ENCODE measurements at regions not wholly inside any gene's neighbourhood (a gene's known extent, or its start where the extent isn't known, plus 50 kb on each side); places are given as distances from the start of the nearest gene placed in this dataset.
"Not testable (repeated sequence)": the region's sequence is repeated elsewhere in the genome, so short reads cannot be mapped to it uniquely, and the experiment has no call there.

GRCh38 chr6:82470123-82470522, 106.5 kb downstream of the TPBG start:
- peaks cover 19% of the 10 kb centered on the region for H3K9me3 ChIP-seq (ENCODE audit: control insufficient read depth, low read length)
- H3K27ac ChIP-seq (ENCODE audit: low read depth, low read length, severe bottlenecking); H3K36me3 ChIP-seq (ENCODE audit: control insufficient read depth, insufficient read depth, low read length); H3K4me1 ChIP-seq (ENCODE audit: control insufficient read depth, insufficient read depth, low read length, poor library complexity, severe bottlenecking); H3K4me3 ChIP-seq (ENCODE audit: extremely low read depth, insufficient read depth, low read length, poor library complexity, severe bottlenecking): not testable (repeated sequence)
- WGBS, 2 experiments (ENCODE audit: insufficient coverage in 2 of 2), result 88 to 94% methylated on average over 6 to 7 of the region's 8 CpGs

DNA sequence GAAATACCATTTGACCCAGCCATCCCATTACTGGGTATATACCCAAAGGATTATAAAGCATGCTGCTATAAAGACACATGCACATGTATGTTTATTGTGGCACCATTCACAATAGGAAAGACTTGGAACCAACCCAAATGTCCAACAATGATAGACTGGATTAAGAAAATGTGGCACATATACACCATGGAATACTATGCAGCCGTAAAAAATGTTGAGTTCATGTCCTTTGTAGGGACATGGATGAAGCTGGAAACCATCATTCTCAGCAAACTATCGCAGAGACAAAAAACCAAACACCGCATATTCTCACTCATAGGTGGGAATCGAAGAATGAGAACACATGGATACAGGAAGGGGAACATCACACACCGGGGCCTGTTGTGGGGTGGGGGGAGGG, 111.5 kb downstream of the TPBG start:
- H3K4me3 ChIP-seq (ENCODE audit: extremely low read depth, insufficient read depth, low read length, poor library complexity, severe bottlenecking); H3K4me1 ChIP-seq (ENCODE audit: control insufficient read depth, insufficient read depth, low read length, poor library complexity, severe bottlenecking); H3K9me3 ChIP-seq (ENCODE audit: control insufficient read depth, low read length); H3K36me3 ChIP-seq (ENCODE audit: control insufficient read depth, insufficient read depth, low read length); H3K27ac ChIP-seq (ENCODE audit: low read depth, low read length, severe bottlenecking): not testable (repeated sequence)
- WGBS, 2 experiments (ENCODE audit: insufficient coverage in 2 of 2), result no CpG with 5 or more reads among the region's 5 CpGs

DNA sequence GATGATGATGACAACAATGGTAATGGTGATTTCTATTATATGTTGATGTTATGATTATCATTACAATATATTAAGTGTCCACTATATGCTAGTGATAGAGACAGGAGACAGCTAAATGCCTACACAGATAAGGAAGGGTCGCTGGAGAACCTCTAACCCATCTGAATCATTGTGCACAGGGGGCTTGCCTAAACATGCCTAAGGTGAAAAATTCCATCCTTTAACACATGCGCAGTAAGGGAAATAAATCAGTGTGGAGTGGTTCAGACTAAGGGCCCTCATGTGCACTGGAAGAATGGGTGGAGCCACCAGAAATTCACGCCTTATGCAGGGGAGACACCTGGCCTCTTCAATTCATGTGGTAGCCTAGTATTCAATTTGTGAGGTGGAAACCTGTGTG, 120.4 kb downstream of the TPBG start:
- Histone ChIP-seq H3K9me3 (ENCODE audit: control insufficient read depth, low read length) (peaks cover 24% of the 10 kb centered on the region), H3K4me3 (ENCODE audit: extremely low read depth, insufficient read depth, low read length, poor library complexity, severe bottlenecking) (no peak overlapping the region), H3K4me1 (ENCODE audit: control insufficient read depth, insufficient read depth, low read length, poor library complexity, severe bottlenecking) (no peaks in the 10 kb centered on the region), H3K27ac (ENCODE audit: low read depth, low read length, severe bottlenecking) (no peak overlapping the region), H3K36me3 (ENCODE audit: control insufficient read depth, insufficient read depth, low read length) (no peaks in the 10 kb centered on the region)
- 83 to 90% methylated on average over 3 of the region's 3 CpGs for WGBS, 2 experiments (ENCODE audit: insufficient coverage in 2 of 2)

DNA sequence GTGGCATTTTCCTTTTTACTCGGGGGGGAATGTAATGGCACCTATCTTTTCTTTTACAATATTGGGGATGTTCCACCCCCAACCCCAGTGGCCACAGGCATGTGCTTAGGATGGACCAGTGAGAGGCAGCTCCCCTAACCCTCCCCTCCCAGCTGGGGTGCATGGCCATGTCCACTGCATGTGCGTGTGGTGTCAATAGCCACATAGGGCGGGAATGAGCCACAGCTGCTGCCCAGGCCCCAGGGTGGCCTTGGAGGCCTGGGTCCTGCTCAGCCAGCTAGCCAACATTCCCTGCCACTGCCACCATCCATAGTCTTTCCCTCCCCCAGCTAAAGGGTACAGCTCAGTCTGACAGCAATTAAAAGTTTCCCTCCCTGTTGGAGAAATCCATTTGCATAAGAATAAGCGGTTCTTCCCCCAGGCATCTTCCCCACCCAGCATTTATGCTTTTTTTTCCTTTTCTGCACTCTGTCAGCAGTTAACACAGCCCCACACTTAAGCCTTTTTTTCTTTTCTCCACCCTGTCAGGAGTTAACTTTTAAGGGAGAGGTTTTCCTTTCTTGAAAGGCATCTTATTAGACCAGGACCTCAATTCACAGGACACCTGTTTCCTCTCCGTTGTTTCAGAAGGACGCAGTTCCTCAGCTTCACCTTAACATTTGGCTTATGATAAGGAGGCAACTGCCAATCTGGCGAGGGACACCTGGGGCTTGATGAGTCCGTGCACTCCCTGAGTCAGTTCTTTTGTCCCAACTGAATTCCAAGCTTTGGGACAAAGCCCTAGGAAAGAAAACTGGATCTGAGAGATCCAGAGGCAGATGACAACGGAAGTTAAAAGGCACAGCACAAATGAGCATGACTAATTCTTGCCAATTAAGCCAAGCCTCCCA, 121.4 kb downstream of the TPBG start:
- WGBS, 2 experiments (ENCODE audit: insufficient coverage in 2 of 2), result 64 to 65% methylated on average over 6 to 7 of the region's 9 CpGs
- Histone ChIP-seq H3K9me3 (ENCODE audit: control insufficient read depth, low read length) (peaks cover 24% of the 10 kb centered on the region), H3K4me1 (ENCODE audit: control insufficient read depth, insufficient read depth, low read length, poor library complexity, severe bottlenecking) (no peaks in the 10 kb centered on the region), H3K27ac (ENCODE audit: low read depth, low read length, severe bottlenecking) (no peak overlapping the region), H3K36me3 (ENCODE audit: control insufficient read depth, insufficient read depth, low read length) (no peaks in the 10 kb centered on the region), H3K4me3 (ENCODE audit: extremely low read depth, insufficient read depth, low read length, poor library complexity, severe bottlenecking) (no peak overlapping the region)

DNA sequence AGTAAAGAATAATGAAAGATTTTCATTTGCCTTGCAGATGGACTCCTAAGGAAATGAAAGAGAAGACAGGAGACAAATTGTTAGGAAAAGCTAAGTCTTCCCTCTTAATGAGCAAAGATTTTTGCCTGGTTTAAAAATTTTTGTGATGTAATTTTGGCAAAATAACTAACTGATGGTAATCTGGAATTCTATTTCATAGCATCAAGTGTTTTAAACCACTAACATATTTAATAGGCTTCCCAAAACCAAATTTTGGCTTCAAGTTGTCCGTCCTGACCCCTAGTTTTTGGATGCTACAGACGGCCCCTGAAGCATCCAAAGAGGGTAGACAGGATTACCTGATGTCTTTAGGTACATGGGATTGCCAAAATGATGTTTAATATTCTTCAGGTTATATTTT, 124.3 kb downstream of the TPBG start:
- 80% methylated on average over 1 of the region's 2 CpGs; no CpG with 5 or more reads in 1 of the 2 experiments for WGBS, 2 experiments (ENCODE audit: insufficient coverage in 2 of 2)
- no peak overlapping the region for H3K27ac ChIP-seq (ENCODE audit: low read depth, low read length, severe bottlenecking)
- H3K4me1 ChIP-seq (ENCODE audit: control insufficient read depth, insufficient read depth, low read length, poor library complexity, severe bottlenecking), result no peaks in the 10 kb centered on the region
- H3K36me3 ChIP-seq (ENCODE audit: control insufficient read depth, insufficient read depth, low read length), result no peaks in the 10 kb centered on the region
- H3K9me3 ChIP-seq (ENCODE audit: control insufficient read depth, low read length), result peaks cover 29% of the 10 kb centered on the region
- no peak overlapping the region for H3K4me3 ChIP-seq (ENCODE audit: extremely low read depth, insufficient read depth, low read length, poor library complexity, severe bottlenecking)

DNA sequence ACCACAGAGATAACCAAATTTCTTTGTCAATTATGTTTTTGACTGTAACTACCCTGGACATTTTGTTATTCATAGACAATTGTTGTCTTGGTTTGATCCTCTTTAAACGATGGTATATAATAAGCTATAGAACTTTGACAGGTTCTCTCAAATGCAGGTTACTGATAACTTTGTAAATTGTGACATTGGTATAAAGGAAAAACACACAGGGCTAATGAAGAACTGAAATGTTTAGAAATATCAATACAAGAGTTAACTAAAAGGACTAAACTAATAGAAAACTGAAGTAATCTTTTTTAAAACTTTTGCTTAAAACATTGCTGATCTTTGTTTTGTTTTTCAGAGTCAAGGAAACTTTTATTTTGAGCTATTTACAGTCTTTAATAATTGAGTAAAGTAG, 124.8 kb downstream of the TPBG start:
- Histone ChIP-seq H3K36me3 (ENCODE audit: control insufficient read depth, insufficient read depth, low read length) (no peaks in the 10 kb centered on the region), H3K4me1 (ENCODE audit: control insufficient read depth, insufficient read depth, low read length, poor library complexity, severe bottlenecking) (no peaks in the 10 kb centered on the region), H3K27ac (ENCODE audit: low read depth, low read length, severe bottlenecking) (no peak overlapping the region), H3K9me3 (ENCODE audit: control insufficient read depth, low read length) (peaks cover 29% of the 10 kb centered on the region), H3K4me3 (ENCODE audit: extremely low read depth, insufficient read depth, low read length, poor library complexity, severe bottlenecking) (no peak overlapping the region)
- no CpG with 5 or more reads among the region's 1 CpG for WGBS, 2 experiments (ENCODE audit: insufficient coverage in 2 of 2)

GRCh38 chr6:82492134-82492533, 128.5 kb downstream of the TPBG start:
- no peak overlapping the region for H3K27ac ChIP-seq (ENCODE audit: low read depth, low read length, severe bottlenecking)
- no peaks in the 10 kb centered on the region for H3K4me1 ChIP-seq (ENCODE audit: control insufficient read depth, insufficient read depth, low read length, poor library complexity, severe bottlenecking)
- no peak overlapping the region for H3K4me3 ChIP-seq (ENCODE audit: extremely low read depth, insufficient read depth, low read length, poor library complexity, severe bottlenecking)
- whole genome bisulfite sequencing, 2 experiments (ENCODE audit: insufficient coverage in 2 of 2), result 75% methylated on average over 1 of the region's 2 CpGs; no CpG with 5 or more reads in 1 of the 2 experiments
- H3K36me3 ChIP-seq (ENCODE audit: control insufficient read depth, insufficient read depth, low read length), result no peaks in the 10 kb centered on the region
- peaks cover 9% of the 10 kb centered on the region for H3K9me3 ChIP-seq (ENCODE audit: control insufficient read depth, low read length)

- Histone ChIP-seq H3K4me1 (ENCODE audit: control insufficient read depth, insufficient read depth, low read length, poor library complexity, severe bottlenecking) (no peaks in the 10 kb centered on the region), H3K9me3 (ENCODE audit: control insufficient read depth, low read length) (peaks cover 5% of the 10 kb centered on the region), H3K27ac (ENCODE audit: low read depth, low read length, severe bottlenecking) (no peak overlapping the region), H3K4me3 (ENCODE audit: extremely low read depth, insufficient read depth, low read length, poor library complexity, severe bottlenecking) (no peak overlapping the region), H3K36me3 (ENCODE audit: control insufficient read depth, insufficient read depth, low read length) (no peaks in the 10 kb centered on the region)
- 60% methylated on average over 1 of the region's 1 CpG; no CpG with 5 or more reads in 1 of the 2 experiments for WGBS, 2 experiments (ENCODE audit: insufficient coverage in 2 of 2)
Measured at GRCh38 chr6:82493467-82493866, 129.8 kb downstream of the TPBG start.

DNA sequence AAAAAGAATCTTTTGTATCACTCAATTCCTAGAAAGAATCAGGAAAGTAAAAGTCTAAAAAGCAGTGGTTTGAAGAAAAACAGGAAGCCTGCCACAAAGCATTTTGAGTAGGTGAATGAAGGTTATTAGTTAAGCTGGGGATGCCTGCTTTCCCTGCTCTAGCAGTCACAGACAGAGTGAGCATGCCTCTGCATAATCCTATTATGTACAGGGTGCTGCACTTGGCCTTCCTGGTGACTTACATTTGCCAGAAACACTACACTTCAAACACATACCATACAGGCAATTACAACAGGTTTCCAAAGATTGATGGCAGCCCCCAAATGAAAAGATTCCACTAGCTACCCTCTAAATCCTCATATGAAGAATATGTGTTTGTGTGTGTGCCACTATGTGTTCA, 130.8 kb downstream of the TPBG start:
- no peaks in the 10 kb centered on the region for H3K36me3 ChIP-seq (ENCODE audit: control insufficient read depth, insufficient read depth, low read length)
- H3K27ac ChIP-seq (ENCODE audit: low read depth, low read length, severe bottlenecking), result no peak overlapping the region
- H3K4me1 ChIP-seq (ENCODE audit: control insufficient read depth, insufficient read depth, low read length, poor library complexity, severe bottlenecking), result no peaks in the 10 kb centered on the region
- peaks cover 5% of the 10 kb centered on the region for H3K9me3 ChIP-seq (ENCODE audit: control insufficient read depth, low read length)
- no peak overlapping the region for H3K4me3 ChIP-seq (ENCODE audit: extremely low read depth, insufficient read depth, low read length, poor library complexity, severe bottlenecking)

DNA sequence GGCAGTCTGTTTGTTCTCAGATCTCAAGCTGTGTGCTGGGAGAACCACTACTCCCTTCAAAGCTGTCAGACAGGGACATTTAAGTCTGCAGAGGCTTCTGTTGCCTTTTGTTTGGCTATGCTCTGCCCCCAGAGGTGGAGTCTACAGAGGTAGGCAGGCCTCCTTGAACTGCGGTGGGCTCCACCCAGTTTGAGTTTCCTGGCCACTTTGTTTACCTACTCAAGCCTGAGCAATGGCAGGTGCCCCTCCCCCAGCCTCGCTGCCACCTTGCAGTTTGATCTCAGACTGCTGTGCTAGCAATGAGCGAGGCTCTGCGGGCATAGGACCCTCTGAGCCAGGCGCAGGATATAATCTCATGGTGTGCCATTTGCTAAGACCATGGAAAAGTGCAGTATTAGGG, 138.3 kb downstream of the TPBG start:
- not testable (repeated sequence) for H3K36me3 ChIP-seq (ENCODE audit: control insufficient read depth, insufficient read depth, low read length); H3K4me1 ChIP-seq (ENCODE audit: control insufficient read depth, insufficient read depth, low read length, poor library complexity, severe bottlenecking); H3K4me3 ChIP-seq (ENCODE audit: extremely low read depth, insufficient read depth, low read length, poor library complexity, severe bottlenecking); H3K27ac ChIP-seq (ENCODE audit: low read depth, low read length, severe bottlenecking); H3K9me3 ChIP-seq (ENCODE audit: control insufficient read depth, low read length)
- WGBS, 2 experiments (ENCODE audit: insufficient coverage in 2 of 2), result 81 to 86% methylated on average over 4 of the region's 5 CpGs

- no peaks in the 10 kb centered on the region for H3K9me3 ChIP-seq (ENCODE audit: control insufficient read depth, low read length)
- H3K4me3 ChIP-seq (ENCODE audit: extremely low read depth, insufficient read depth, low read length, poor library complexity, severe bottlenecking), result no peak overlapping the region
- no peak overlapping the region for H3K27ac ChIP-seq (ENCODE audit: low read depth, low read length, severe bottlenecking)
- H3K4me1 ChIP-seq (ENCODE audit: control insufficient read depth, insufficient read depth, low read length, poor library complexity, severe bottlenecking), result no peaks in the 10 kb centered on the region
- WGBS, 2 experiments (ENCODE audit: insufficient coverage in 2 of 2), result 0% methylated on average over 1 of the region's 1 CpG; no CpG with 5 or more reads in 1 of the 2 experiments
- no peaks in the 10 kb centered on the region for H3K36me3 ChIP-seq (ENCODE audit: control insufficient read depth, insufficient read depth, low read length)
Measured at GRCh38 chr6:82506526-82506925, 142.9 kb downstream of the TPBG start.

All from mesodermal cell (in vitro differentiated cells).